Fibroblast of the aortic adventitia (primary cell): ENCODE measurements at regions not wholly inside any gene's neighbourhood (a gene's known extent, or its start where the extent isn't known, plus 50 kb on each side); places are given as distances from the start of the nearest gene placed in this dataset.

Experiments used
- DNase-seq: peaks from one replicate; pipeline ENCODE4 v3.0.0-alpha.2; 2010; ENCODE audit warnings: low read depth
- H3K4me3 ChIP-seq: 2 replicates; pipeline ENCODE4 v1.5.1; 2011; ENCODE audit warnings: low read depth, mild to moderate bottlenecking, control low read depth, low read length, moderate library complexity
- TF ChIP-seq, protein P1 (sequence below): IDR thresholded peaks from 2 replicates; pipeline ENCODE4 v1.5.1; 2011; ENCODE audit warnings: mild to moderate bottlenecking, low read length, control low read depth, inconsistent platforms; ENCODE audit not compliant: insufficient read depth

DNA sequence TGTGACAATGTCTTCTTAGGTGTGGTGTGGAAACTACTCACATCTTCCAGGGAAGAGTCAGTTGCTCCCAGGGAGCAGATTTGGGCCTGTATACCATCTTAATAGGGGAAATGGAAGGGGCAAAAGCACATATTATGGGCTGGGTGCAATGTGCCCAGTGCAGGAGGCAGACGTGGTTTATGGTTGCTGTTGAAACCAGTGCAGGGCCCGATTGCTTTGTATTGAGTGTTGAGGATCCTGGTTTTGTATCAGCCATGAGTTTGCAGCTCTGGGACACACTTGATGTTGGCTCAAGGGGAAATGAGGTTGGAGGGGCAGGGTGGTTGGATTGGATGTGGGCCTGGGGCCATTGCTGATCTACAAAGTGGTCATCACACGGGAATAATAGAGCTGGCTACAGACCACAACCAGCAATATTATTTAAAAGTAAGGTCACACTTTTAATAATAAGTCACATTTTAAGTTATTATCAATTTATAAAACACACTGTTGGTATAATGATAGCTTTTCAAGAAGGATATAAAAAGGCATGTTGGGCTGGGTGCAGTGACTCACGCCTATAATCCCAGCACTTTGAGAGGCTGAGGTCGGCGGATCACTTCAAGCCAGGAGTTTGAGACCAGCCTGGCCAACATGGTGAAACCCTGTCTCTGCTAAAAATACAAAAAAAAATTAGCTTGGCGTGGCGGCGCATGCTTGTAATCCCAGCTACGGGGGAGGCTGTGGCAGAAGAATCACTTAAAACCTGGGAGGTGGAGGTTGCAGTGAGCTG is 302.4 kb downstream of the SEC14L1 start:
- TF ChIP-seq, protein P1, sequence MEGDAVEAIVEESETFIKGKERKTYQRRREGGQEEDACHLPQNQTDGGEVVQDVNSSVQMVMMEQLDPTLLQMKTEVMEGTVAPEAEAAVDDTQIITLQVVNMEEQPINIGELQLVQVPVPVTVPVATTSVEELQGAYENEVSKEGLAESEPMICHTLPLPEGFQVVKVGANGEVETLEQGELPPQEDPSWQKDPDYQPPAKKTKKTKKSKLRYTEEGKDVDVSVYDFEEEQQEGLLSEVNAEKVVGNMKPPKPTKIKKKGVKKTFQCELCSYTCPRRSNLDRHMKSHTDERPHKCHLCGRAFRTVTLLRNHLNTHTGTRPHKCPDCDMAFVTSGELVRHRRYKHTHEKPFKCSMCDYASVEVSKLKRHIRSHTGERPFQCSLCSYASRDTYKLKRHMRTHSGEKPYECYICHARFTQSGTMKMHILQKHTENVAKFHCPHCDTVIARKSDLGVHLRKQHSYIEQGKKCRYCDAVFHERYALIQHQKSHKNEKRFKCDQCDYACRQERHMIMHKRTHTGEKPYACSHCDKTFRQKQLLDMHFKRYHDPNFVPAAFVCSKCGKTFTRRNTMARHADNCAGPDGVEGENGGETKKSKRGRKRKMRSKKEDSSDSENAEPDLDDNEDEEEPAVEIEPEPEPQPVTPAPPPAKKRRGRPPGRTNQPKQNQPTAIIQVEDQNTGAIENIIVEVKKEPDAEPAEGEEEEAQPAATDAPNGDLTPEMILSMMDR = no peak
- DNase-seq = peak; percentile 30

DNA sequence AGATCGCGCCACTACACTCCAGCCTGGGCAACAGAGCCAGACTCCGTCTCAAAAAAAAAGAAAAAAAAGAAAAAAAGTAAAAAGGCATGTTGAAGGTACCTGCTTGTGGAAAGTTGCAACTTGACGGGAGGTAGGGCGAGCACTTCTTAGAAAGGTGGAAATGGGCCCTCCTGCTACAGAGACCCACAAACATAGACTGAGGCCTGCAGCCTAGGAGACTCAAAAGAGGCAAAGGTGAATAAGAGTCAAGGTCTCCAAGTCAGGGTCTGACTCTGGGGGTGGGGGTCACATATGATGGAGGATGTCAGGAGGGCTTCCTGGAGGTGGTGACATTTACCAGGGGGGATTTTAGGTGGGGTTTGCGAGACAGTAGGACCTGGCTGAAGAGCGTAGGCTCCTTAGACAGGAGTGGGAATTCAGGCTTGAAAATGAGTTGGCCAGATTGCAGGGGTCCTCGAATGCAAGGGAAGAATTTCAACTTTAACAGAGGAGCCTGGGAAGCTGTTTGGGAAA is 303.0 kb downstream of the SEC14L1 start:
- no peak for DNase-seq
- no peak overlapping the region for H3K4me3 ChIP-seq
- TF ChIP-seq, protein P1 = no peak

More for the DNA sequence above, 302.4 kb downstream of the SEC14L1 start:
- H3K4me3 ChIP-seq = no peak overlapping the region

DNA sequence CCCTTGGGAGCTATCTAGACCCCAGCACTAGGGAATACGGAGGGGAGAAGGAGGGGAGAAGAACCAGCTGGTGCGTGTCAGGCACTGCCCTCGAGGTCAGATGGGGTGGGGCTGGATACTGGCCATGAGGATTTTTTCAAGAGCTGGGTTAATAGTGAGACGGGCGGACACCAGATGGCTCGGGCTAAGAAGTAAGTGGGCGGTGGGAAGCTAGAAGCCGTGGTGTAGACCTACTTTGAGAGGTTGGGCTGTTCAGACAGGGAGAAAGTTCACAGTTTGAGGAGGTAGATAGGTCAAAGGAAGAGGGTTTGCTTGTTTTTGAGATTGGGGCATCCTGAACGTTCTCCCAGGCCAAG is 303.8 kb downstream of the SEC14L1 start:
- peak; percentile 71 for DNase-seq
- H3K4me3 ChIP-seq = no peak overlapping the region
- TF ChIP-seq, protein P1 = no peak

DNA sequence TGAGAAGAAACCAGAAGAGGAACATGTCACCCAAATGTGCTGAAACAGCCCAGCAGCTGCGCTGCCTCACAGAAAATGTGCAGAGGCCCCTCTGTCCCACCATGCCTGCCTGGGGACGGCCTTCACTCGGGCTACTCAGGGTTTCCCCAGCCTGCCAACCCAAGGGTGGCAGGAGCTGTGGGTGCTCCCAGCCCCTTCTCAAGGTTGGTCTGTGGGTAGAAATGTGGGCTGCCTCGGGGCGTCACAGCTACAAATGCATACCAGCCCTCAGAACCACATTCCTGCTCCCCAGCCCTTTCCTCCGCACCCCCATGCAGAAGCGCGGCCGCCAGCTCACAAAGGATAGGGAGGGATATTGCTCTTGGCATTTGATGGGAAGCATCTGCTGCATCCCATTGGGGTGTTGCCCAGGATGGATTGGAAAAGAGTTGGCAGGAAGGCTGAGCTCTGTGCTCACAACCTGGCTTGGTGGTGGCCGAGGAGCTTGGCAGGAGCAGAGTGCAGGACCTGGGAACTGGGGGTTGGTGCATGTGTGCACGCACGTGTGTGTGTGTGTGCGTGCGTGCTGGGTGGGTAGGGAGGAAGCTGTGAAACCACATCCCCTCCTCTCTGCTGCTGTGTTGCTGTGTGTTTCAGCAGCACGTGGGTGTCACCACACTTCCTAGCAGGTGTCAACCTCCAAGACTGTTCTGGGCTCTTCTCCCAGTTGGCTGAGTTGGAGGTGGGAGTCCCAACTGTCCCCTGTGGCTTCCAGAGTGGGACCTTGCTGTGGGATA is 304.4 kb downstream of the SEC14L1 start:
- no peak overlapping the region for H3K4me3 ChIP-seq
- peak; percentile 93 for DNase-seq
- TF ChIP-seq, protein P1 = no peak

DNA sequence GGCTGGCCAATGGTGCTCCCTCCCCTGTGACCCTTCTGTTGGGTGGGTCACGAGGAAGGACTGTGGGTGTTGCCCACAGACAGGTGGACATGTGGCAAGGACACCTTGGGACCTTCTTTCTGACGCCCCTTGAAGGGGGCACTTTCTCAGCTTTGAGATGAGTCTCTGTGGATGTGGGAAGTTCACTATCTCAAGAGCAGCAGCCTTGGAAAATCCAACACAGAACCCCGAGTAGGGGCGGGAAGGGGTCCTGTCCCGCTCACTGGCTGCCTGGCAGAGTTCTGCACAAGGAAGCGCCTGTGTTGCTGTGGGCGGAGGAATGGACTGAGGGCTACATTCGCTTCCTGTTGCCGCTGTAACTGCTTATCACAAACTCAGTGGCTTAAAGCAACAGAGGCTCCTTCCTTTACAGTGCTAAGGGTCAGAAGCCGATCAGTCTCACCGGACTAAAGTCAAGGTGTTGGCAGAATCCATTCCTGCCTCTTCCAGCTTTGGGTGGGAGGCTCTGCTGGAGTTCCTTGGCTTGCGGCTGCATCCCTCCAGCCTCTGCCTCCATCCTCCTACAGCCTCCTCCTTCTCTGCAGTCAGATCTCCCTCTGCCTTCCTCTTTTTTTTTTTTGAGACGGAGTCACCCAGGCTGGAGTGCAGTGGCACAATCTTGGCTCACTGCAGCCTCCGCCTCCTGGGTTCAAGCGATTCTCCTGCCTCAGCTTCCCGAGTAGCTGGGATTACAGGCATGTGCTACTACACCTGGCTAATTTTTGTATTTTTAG is 305.2 kb downstream of the SEC14L1 start:
- TF ChIP-seq, protein P1 = no peak

DNA sequence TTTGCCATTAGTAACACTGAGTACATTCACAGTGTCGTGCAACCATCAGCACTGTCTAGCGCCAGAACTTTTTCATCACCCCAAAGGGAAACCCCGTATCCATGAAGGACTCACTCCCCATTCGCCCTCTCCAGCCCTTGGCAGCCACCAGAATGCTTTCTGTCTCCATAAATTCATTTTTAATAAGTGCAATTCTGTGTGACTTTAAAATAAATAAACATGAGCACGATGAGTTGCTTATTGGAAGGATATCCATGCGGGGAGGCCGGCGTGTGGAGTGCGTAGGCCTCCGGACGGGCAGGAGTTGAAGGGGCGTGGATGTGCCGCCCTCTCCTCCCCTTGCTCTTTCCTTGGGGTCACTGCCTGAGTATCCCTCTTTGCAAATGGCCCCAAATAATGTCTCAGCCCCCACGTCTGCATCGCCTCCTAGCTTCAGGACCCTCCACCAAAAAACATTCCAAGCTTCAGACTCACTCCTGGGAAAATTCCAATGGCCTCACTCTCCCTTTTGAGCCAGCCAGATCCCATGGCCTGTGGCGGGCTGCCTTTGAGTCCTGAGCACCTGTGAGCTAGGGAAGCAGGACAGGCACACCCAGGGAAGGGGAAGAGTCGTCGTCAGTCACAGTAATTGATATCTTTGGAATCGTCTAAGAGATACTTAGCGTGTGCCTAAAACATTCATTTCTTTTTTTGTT is 306.3 kb downstream of the SEC14L1 start:
- TF ChIP-seq, protein P1 = no peak
- no peak for DNase-seq
- H3K4me3 ChIP-seq = no peak overlapping the region

More for the DNA sequence above, 305.2 kb downstream of the SEC14L1 start:
- H3K4me3 ChIP-seq = no peak overlapping the region
- DNase-seq = peak; percentile 37
